ENCODE measurements at regions not wholly inside any gene's neighbourhood (a gene's known extent, or its start where the extent isn't known, plus 50 kb on each side); places are given as distances from the start of the nearest gene placed in this dataset.
"Not testable (repeated sequence)": the region's sequence is repeated elsewhere in the genome, so short reads cannot be mapped to it uniquely, and the experiment has no call there.

- no peak for DNase-seq
These were observed 74.2 kb downstream of the APOBEC1 start for GRCh38 chr12:7591531-7591930.

- not testable (repeated sequence) for DNase-seq
These were observed 75.6 kb downstream of the APOBEC1 start for GRCh38 chr12:7590085-7590484.

- DNase-seq = peak in 1 of 2 experiments; percentile 15
These were observed 76.9 kb downstream of the APOBEC1 start for GRCh38 chr12:7588742-7589329.

GRCh38 chr12:7584137-7584536 lies 80.6 kb upstream of the CD163 start:
- DNase-seq = not testable (repeated sequence)

GRCh38 chr12:7583471-7583870 lies 79.9 kb upstream of the CD163 start:
- no peak for DNase-seq

GRCh38 chr12:7582796-7583195 lies 79.2 kb upstream of the CD163 start:
- DNase-seq = no peak

- DNase-seq = no peak
These were observed 78.0 kb upstream of the CD163 start for GRCh38 chr12:7581625-7582024.

GRCh38 chr12:7581046-7581445 lies 77.5 kb upstream of the CD163 start:
- no peak for DNase-seq

GRCh38 chr12:7571257-7571656 lies 67.7 kb upstream of the CD163 start:
- no peak for DNase-seq

GRCh38 chr12:7557227-7557626 lies 53.6 kb upstream of the CD163 start:
- no peak for DNase-seq

GRCh38 chr12:7555752-7556151 lies 52.2 kb upstream of the CD163 start:
- DNase-seq = no peak

- DNase-seq = not testable (repeated sequence)
These were observed 51.3 kb upstream of the CD163 start for GRCh38 chr12:7554831-7555230.

All from activated CD4-positive, alpha-beta T cell treated with anti-CD3 and anti-CD28 coated beads, Interleukin-2, amount 50 U/mL, for 4 hours (primary cell).